Duodenal mucosa (tissue), 2 donors: ENCODE measurements at regions not wholly inside any gene's neighbourhood (a gene's known extent, or its start where the extent isn't known, plus 50 kb on each side); places are given as distances from the start of the nearest gene placed in this dataset.

Experiments
- H3K27ac ChIP-seq: one replicate; pipeline ENCODE4 v1.7.0; 2013; ENCODE audit warnings: low read depth, low read length
- H3K27me3 ChIP-seq, 2 donors: one replicate each; pipeline ENCODE4 v1.7.0; 2013; ENCODE audit warnings: low read length in 2 of 2, control low read depth in 1 of 2; ENCODE audit not compliant: insufficient read depth in 2 of 2, control insufficient read depth in 1 of 2
- H3K36me3 ChIP-seq, 2 donors: one replicate each; pipeline ENCODE4 v1.7.0; 2013; ENCODE audit warnings: low read length in 2 of 2, control low read depth in 1 of 2; ENCODE audit not compliant: insufficient read depth in 2 of 2, control insufficient read depth in 1 of 2
- H3K4me1 ChIP-seq, 2 donors: one replicate each; pipeline ENCODE4 v1.7.0; 2013; ENCODE audit warnings: low read length in 2 of 2, control low read depth in 1 of 2; ENCODE audit not compliant: insufficient read depth in 2 of 2, control insufficient read depth in 1 of 2
- H3K4me3 ChIP-seq, 2 donors: one replicate each; pipeline ENCODE4 v1.7.0; 2013; ENCODE audit warnings: low read length in 2 of 2, low read depth in 1 of 2
- H3K9ac ChIP-seq, 2 donors: one replicate each; pipeline ENCODE4 v1.7.0; 2013; ENCODE audit warnings: low read length in 2 of 2, low read depth in 1 of 2
- H3K9me3 ChIP-seq, 2 donors: one replicate each; pipeline ENCODE4 v1.7.0; 2013; ENCODE audit warnings: low read length in 2 of 2, control low read depth in 1 of 2; ENCODE audit not compliant: control insufficient read depth in 1 of 2

DNA sequence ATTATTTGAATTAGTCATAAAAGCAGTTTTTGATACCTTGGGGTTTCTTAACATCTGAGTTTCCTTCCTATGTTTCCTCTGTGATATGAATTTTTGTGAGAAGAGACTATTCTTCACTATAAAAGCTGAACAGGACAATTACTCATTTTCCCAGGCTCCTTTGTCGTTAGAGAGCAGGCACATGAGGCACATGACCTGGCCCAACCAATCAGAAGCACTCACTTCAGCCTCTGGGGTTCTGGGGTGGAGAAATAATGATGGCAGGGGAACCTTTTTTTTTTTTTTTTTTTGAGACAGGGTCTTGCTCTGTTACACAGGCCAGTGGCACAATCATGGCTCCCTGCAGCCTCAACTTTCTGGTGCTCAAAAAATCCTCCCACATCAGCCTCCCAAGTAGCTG is 145.5 kb upstream of the ASIC2 start:
- H3K4me3 ChIP-seq: no peak overlapping the region
- no peak overlapping the region for H3K27ac ChIP-seq
- H3K4me1 ChIP-seq: no peaks in the 10 kb centered on the region
- H3K9ac ChIP-seq: no peak overlapping the region
- H3K36me3 ChIP-seq: no peaks in the 10 kb centered on the region
- H3K27me3 ChIP-seq: no peaks in the 10 kb centered on the region
- peaks cover 0 to 3% of the 10 kb centered on the region in 2 donors for H3K9me3 ChIP-seq

DNA sequence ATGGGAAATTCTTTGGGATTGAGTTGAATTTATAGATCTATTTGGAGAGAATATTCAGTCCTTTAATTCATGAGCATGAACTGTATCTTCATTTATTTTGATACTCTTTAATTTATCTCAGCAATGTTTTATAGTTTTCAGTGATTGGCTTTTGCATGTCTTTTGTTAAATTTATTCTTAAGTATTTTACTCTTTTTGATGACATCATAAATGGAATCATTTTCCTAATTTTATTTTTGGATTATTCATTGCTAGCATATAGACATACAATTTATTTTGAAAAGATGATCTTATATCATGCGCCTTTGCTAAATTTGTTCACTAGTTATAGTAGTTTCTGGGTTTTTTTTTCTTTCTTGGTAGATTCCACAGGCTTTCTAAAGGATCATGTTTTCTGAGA is 149.2 kb upstream of the ASIC2 start:
- no peaks in the 10 kb centered on the region for H3K27me3 ChIP-seq
- H3K27ac ChIP-seq: no peak overlapping the region
- no peak overlapping the region for H3K9ac ChIP-seq
- H3K4me1 ChIP-seq: no peaks in the 10 kb centered on the region
- no peak overlapping the region for H3K4me3 ChIP-seq
- peaks cover 0 to 3% of the 10 kb centered on the region in 2 donors for H3K9me3 ChIP-seq
- H3K36me3 ChIP-seq: no peaks in the 10 kb centered on the region

DNA sequence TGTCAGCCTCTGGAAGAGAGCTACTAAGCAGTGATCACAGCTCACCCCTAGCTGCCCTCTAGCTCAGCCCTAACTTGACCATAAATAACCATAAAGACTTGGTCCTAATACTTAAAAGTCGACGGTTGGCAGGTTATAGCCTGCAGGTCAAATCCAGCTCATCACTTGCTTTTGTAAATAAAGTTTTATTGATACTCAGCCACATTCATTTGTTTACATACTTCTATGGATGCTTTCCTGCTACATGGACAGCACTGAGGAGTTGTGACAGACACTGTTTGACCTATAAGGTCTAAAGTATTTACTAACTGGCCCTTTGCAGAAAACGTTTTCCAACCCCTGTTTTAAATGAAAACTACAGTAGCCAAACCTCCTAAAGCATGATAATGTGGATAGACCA is 151.6 kb upstream of the ASIC2 start:
- H3K9me3 ChIP-seq: peaks cover 0 to 3% of the 10 kb centered on the region in 2 donors
- H3K4me3 ChIP-seq: no peak overlapping the region
- H3K9ac ChIP-seq: no peak overlapping the region
- no peaks in the 10 kb centered on the region for H3K36me3 ChIP-seq
- H3K27ac ChIP-seq: no peak overlapping the region
- H3K4me1 ChIP-seq: no peaks in the 10 kb centered on the region
- no peaks in the 10 kb centered on the region for H3K27me3 ChIP-seq

DNA sequence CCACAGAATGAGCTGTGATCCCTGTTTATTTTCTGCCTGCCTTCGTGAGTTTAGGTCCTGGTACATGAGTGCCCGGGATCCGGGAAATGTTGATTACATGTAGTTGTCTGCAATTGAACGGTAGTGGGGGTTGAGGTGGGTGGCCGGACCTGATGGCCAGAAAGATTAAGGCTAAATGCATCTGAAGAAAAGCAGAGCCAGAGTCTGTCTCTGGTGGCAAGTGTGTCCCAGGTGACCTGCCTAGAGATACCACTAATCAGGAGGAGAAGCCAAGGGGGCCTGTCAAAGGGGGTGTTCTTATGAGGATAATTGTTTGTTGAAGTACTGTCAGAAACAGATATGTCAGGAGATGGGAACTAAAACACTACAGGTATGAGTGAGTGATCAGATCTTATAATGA is 154.0 kb upstream of the ASIC2 start:
- Histone ChIP-seq H3K27ac (no peak overlapping the region), H3K27me3 (no peaks in the 10 kb centered on the region), H3K4me1 (no peaks in the 10 kb centered on the region)

DNA sequence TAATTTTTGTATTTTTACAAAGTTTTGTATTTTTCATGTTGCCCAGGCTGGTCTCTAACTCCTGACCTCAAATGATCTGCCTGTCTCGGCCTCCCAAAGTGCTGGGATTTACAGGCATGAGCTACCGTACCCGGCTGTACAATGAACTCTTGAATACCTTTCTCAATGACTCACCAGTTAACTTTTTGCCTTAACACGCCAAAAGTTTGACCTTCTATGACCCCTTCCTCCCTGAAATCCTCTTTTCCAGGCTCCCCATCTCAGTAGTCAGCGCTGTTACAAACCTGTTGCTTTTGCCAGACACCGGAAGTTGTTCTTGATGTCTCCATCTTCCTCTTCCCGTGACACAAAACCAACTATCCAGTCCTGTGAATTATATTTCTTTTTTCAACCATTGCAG is 158.1 kb upstream of the ASIC2 start:
- peaks cover 0 to 3% of the 10 kb centered on the region in 2 donors for H3K27me3 ChIP-seq

More for the DNA sequence above, 154.0 kb upstream of the ASIC2 start:
- Histone ChIP-seq H3K36me3 (no peaks in the 10 kb centered on the region), H3K4me3 (no peak overlapping the region), H3K9me3 (peaks cover 0 to 3% of the 10 kb centered on the region in 2 donors), H3K9ac (no peak overlapping the region)

DNA sequence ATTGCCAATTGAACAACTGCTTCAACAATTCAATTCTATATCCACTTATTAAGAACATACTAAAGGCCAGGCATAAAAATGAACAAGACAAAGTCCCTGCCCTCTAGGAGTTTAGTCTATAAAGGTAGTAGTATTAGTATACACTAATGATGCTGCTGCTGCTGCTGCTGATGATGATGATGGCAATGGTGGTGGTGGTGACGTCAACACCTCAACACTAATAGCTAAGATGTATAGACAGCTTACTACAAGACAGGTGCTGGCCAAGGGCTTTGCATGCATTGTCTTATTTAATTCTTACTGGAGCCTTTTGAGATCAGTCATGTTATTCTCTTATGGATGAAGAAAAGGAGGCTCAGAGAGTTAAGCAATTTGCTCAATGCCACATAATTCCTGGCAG is 164.4 kb upstream of the ASIC2 start:
- Histone ChIP-seq H3K36me3 (no peaks in the 10 kb centered on the region), H3K9ac (no peak overlapping the region), H3K27me3 (peaks cover 6 to 11% of the 10 kb centered on the region in 2 donors), H3K4me3 (no peak overlapping the region), H3K9me3 (no peaks in the 10 kb centered on the region), H3K27ac (no peak overlapping the region), H3K4me1 (no peaks in the 10 kb centered on the region)

More for the DNA sequence above, 158.1 kb upstream of the ASIC2 start:
- Histone ChIP-seq H3K4me3 (no peak overlapping the region), H3K36me3 (no peaks in the 10 kb centered on the region), H3K9ac (no peak overlapping the region), H3K27ac (no peak overlapping the region), H3K9me3 (no peaks in the 10 kb centered on the region), H3K4me1 (no peaks in the 10 kb centered on the region)

DNA sequence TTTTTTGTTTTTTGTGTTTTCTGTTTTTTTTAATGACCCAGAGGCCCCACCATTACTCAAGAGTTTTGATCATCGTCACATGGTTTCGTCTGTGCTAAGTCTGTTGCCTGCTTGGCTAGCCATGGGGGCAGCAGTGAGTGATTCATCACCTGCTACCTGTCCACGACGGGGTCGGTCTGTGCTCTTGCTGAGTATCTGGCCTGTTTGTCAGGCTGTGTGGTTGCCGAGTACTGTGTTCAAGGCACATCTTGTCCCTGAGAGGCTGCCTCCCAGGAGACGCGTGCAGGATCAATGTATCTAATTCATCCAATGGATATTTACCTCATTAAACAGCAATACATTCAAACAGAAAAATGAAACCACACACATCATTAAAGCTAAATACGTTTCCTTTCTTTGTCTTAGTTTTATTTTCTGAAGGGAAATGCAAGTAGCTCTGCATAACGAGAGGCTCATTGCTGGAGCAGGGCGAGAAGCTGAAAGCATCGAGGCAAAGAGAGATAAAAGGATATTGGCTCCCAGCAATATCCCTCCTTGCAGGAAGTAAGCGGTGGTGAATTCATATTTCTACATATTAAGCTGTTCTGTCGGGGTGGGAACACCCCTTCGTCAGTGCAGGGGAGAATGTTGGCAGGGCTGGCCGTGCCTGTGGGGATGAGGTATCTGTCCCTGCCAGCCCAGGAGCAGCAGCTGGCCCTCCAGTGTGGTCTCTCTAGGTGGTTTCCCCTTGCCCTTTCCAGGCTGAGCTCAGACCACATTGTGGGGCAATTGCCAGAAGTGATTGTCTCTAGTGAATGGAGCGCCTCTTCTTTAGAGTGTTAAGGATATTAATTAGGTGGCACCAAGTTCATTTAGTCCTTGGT is 166.2 kb upstream of the ASIC2 start:
- Histone ChIP-seq H3K27me3 (peaks cover 9 to 11% of the 10 kb centered on the region in 2 donors), H3K27ac (no peak overlapping the region), H3K4me1 (no peaks in the 10 kb centered on the region), H3K36me3 (no peaks in the 10 kb centered on the region), H3K9me3 (no peaks in the 10 kb centered on the region), H3K4me3 (no peak overlapping the region), H3K9ac (no peak overlapping the region)

DNA sequence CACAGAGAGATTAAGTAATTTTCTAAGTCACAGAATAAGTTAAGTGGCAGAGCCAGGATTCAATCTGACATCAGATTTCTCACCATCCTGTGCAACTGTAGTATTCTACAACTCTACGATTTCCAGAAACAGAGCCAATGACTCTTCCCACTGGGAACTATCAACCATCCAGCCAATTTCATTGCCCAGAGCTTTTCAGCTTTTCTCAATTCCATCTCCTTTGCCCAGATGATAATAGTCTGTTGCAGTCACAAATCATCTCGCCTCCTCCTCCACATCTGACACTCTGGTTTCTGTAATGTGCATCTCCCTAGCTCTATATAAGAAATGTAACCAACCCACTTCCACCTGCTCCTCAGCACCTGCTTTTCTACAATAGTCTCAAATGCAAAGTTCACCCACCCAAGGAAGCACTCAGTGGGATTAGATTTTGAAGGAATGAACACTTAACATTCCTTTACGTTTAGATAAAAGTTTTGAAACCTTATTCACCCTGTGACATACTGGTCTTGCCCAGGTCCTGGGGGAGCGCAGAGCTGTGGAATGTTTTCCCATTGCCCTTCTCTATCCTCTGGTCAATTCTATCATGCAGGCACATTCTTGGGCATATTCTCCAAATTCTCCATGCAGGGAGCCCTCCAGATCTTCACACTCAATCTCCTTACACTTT is 167.8 kb upstream of the ASIC2 start:
- Histone ChIP-seq H3K4me3 (no peak overlapping the region), H3K36me3 (no peaks in the 10 kb centered on the region), H3K9ac (no peak overlapping the region), H3K4me1 (no peaks in the 10 kb centered on the region), H3K27me3 (peaks cover 8 to 9% of the 10 kb centered on the region in 2 donors), H3K9me3 (no peaks in the 10 kb centered on the region), H3K27ac (no peak overlapping the region)

DNA sequence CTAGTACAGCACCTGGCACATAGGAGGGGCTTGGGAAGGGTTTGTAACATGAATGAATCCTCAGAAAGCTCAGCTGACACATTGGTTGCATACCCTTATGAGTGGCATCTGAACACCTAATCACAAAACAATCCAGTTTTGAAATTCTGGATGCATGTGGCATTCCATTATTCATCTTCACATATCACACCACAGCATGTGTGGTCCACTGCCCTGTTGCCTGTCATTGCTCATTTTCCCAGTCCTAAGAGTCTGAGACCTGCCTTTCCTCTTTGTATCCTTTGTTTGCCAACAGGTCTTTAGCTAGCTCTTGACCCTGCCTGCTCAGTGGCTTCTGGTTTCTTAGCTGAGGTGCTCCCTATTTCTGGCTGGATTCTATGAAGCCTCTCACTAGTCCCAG is 170.8 kb upstream of the ASIC2 start:
- Histone ChIP-seq H3K27ac (no peak overlapping the region), H3K4me3 (no peak overlapping the region), H3K9me3 (no peaks in the 10 kb centered on the region), H3K36me3 (no peaks in the 10 kb centered on the region), H3K9ac (no peak overlapping the region), H3K27me3 (peaks cover 0 to 3% of the 10 kb centered on the region in 2 donors), H3K4me1 (no peaks in the 10 kb centered on the region)

DNA sequence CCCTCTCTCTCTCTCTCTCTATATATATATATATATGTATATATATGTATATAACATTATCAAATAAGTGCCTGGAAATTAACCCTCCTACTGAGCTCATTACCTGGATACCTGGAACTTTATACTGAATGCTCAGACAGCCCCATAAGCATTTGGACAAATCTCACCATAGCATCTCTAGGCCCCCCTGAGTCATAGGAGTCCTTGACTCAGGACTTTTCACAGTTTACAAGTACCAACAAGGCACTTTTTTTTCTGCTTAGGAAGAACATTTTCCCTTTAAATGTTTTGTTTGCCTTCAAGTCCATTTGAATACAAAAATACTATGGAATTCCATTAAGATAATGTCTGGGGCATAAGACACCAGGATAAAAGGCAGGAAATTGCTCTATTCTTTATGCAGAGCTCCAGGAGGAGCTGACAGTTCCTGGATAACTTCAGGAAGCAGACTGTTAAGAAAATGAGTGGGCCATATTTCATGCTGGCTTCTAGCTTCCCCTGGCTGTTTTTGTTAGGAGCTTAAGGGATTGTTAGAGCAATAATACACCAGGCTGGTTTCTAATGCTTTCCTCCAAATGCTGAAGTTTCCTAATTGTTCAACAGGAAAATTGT is 171.7 kb upstream of the ASIC2 start:
- H3K9ac ChIP-seq: no peak overlapping the region
- H3K36me3 ChIP-seq: no peaks in the 10 kb centered on the region
- no peaks in the 10 kb centered on the region for H3K4me1 ChIP-seq
- peaks cover 0 to 3% of the 10 kb centered on the region in 2 donors for H3K27me3 ChIP-seq
- H3K4me3 ChIP-seq: no peak overlapping the region
- no peak overlapping the region for H3K27ac ChIP-seq
- no peaks in the 10 kb centered on the region for H3K9me3 ChIP-seq
